ENCODE measurements at regions not wholly inside any gene's neighbourhood (a gene's known extent, or its start where the extent isn't known, plus 50 kb on each side); places are given as distances from the start of the nearest gene placed in this dataset.

GRCh38 chr5:76030343-76030742 lies 52.8 kb upstream of the SV2C start:
- no peak for DNase-seq (ENCODE audit: low read depth in 1 of 2, low spot score in 1 of 2)
- in situ Hi-C loops (cut with HindIII; ENCODE audit: low pct_unique_long_range_greater_than_20kb, low sequenced_read_pairs) = no loop called here
- no peak for TF ChIP-seq JUND (IDR thresholded peaks at IDR 0.05; ENCODE audit: low read depth)

GRCh38 chr5:76029739-76030138 lies 53.4 kb upstream of the SV2C start:
- in situ Hi-C loops (cut with HindIII; ENCODE audit: low pct_unique_long_range_greater_than_20kb, low sequenced_read_pairs) = no loop called here
- no peak for DNase-seq (ENCODE audit: low read depth in 1 of 2, low spot score in 1 of 2)
- no peak for TF ChIP-seq JUND (IDR thresholded peaks at IDR 0.05; ENCODE audit: low read depth)

- in situ Hi-C loops (cut with HindIII; ENCODE audit: low pct_unique_long_range_greater_than_20kb, low sequenced_read_pairs) = no loop called here
- DNase-seq (ENCODE audit: low read depth in 1 of 2, low spot score in 1 of 2) = no peak
- TF ChIP-seq JUND (IDR thresholded peaks at IDR 0.05; ENCODE audit: low read depth) = no peak
Measured at GRCh38 chr5:76025790-76026189, 57.4 kb upstream of the SV2C start.

- in situ Hi-C loops (cut with HindIII; ENCODE audit: low pct_unique_long_range_greater_than_20kb, low sequenced_read_pairs) = no loop called here
- TF ChIP-seq JUND (IDR thresholded peaks at IDR 0.05; ENCODE audit: low read depth) = no peak
- no peak for DNase-seq (ENCODE audit: low read depth in 1 of 2, low spot score in 1 of 2)
Measured at GRCh38 chr5:76025069-76025468, 58.1 kb upstream of the SV2C start.

GRCh38 chr5:76022611-76023010 lies 60.6 kb upstream of the SV2C start:
- no peak for TF ChIP-seq JUND (IDR thresholded peaks at IDR 0.05; ENCODE audit: low read depth)
- in situ Hi-C loops (cut with HindIII; ENCODE audit: low pct_unique_long_range_greater_than_20kb, low sequenced_read_pairs) = no loop called here
- DNase-seq (ENCODE audit: low read depth in 1 of 2, low spot score in 1 of 2) = no peak

GRCh38 chr5:76021936-76022584 lies 61.1 kb upstream of the SV2C start:
- no peak for DNase-seq (ENCODE audit: low read depth in 1 of 2, low spot score in 1 of 2)
- TF ChIP-seq JUND (IDR thresholded peaks at IDR 0.05; ENCODE audit: low read depth) = no peak
- in situ Hi-C loops (cut with HindIII; ENCODE audit: low pct_unique_long_range_greater_than_20kb, low sequenced_read_pairs) = no loop called here

GRCh38 chr5:76016258-76016657 lies 66.9 kb upstream of the SV2C start:
- in situ Hi-C loops (cut with HindIII; ENCODE audit: low pct_unique_long_range_greater_than_20kb, low sequenced_read_pairs) = no loop called here
- DNase-seq (ENCODE audit: low read depth in 1 of 2, low spot score in 1 of 2) = no peak
- TF ChIP-seq JUND (IDR thresholded peaks at IDR 0.05; ENCODE audit: low read depth) = no peak

GRCh38 chr5:76014005-76014404 lies 69.2 kb upstream of the SV2C start:
- in situ Hi-C loops (cut with HindIII; ENCODE audit: low pct_unique_long_range_greater_than_20kb, low sequenced_read_pairs) = no loop called here
- no peak for DNase-seq (ENCODE audit: low read depth in 1 of 2, low spot score in 1 of 2)
- no peak for TF ChIP-seq JUND (IDR thresholded peaks at IDR 0.05; ENCODE audit: low read depth)

- TF ChIP-seq JUND (IDR thresholded peaks at IDR 0.05; ENCODE audit: low read depth) = no peak
- in situ Hi-C loops (cut with HindIII; ENCODE audit: low pct_unique_long_range_greater_than_20kb, low sequenced_read_pairs) = no loop called here
- no peak for DNase-seq (ENCODE audit: low read depth in 1 of 2, low spot score in 1 of 2)
Measured at GRCh38 chr5:76007904-76008303, 75.3 kb upstream of the SV2C start.

GRCh38 chr5:76000582-76000981 lies 82.6 kb upstream of the SV2C start:
- in situ Hi-C loops (cut with HindIII; ENCODE audit: low pct_unique_long_range_greater_than_20kb, low sequenced_read_pairs) = no loop called here
- DNase-seq (ENCODE audit: low read depth in 1 of 2, low spot score in 1 of 2) = no peak
- TF ChIP-seq JUND (IDR thresholded peaks at IDR 0.05; ENCODE audit: low read depth) = no peak

- TF ChIP-seq JUND (IDR thresholded peaks at IDR 0.05; ENCODE audit: low read depth) = no peak
- no peak for DNase-seq (ENCODE audit: low read depth in 1 of 2, low spot score in 1 of 2)
- in situ Hi-C loops (cut with HindIII; ENCODE audit: low pct_unique_long_range_greater_than_20kb, low sequenced_read_pairs) = no loop called here
Measured at GRCh38 chr5:75993643-75994520, 89.3 kb upstream of the SV2C start.

- no peak for DNase-seq (ENCODE audit: low read depth in 1 of 2, low spot score in 1 of 2)
- in situ Hi-C loops (cut with HindIII; ENCODE audit: low pct_unique_long_range_greater_than_20kb, low sequenced_read_pairs) = no loop called here
- no peak for TF ChIP-seq JUND (IDR thresholded peaks at IDR 0.05; ENCODE audit: low read depth)
Measured at GRCh38 chr5:75993183-75993582, 90.0 kb upstream of the SV2C start.

GRCh38 chr5:75992753-75993152 lies 90.4 kb upstream of the SV2C start:
- in situ Hi-C loops (cut with HindIII; ENCODE audit: low pct_unique_long_range_greater_than_20kb, low sequenced_read_pairs) = no loop called here
- DNase-seq (ENCODE audit: low read depth in 1 of 2, low spot score in 1 of 2) = no peak
- no peak for TF ChIP-seq JUND (IDR thresholded peaks at IDR 0.05; ENCODE audit: low read depth)

All from T47D (cell line).